Uterus (tissue), 3 donors: ENCODE measurements at regions not wholly inside any gene's neighbourhood (a gene's known extent, or its start where the extent isn't known, plus 50 kb on each side); places are given as distances from the start of the nearest gene placed in this dataset.

Source experiments
- DNase-seq, 2 donors: peaks; one replicate each; pipeline ENCODE4 v3.0.0-alpha.2; 2019 to 2020
- H3K27ac ChIP-seq, 2 donors: fragments of 200-600 bp; sonication (generic); 1 replicate in 1 of 2; 2 replicates in 1 of 2; pipeline ENCODE4 v1.5.1; 2016 to 2018
- H3K27me3 ChIP-seq, 2 donors: fragments of 200-600 bp; sonication (generic); one replicate each; pipeline ENCODE4 v1.5.1; 2018 to 2019; ENCODE audit warnings: control low read depth in 1 of 2
- H3K36me3 ChIP-seq, 2 donors: fragments of 200-600 bp; sonication (generic); one replicate each; pipeline ENCODE4 v1.5.1; 2019; ENCODE audit warnings: control low read depth in 1 of 2
- H3K4me1 ChIP-seq, 2 donors: fragments of 200-600 bp; sonication (generic); one replicate each; pipeline ENCODE4 v1.5.1; 2018 to 2019; ENCODE audit warnings: control low read depth in 1 of 2
- H3K4me3 ChIP-seq, 2 donors: fragments of 200-600 bp; sonication (generic); 1 replicate in 1 of 2; 2 replicates in 1 of 2; pipeline ENCODE4 v1.5.1; 2018 to 2019; ENCODE audit warnings: mild to moderate bottlenecking in 1 of 2
- H3K9me3 ChIP-seq, 2 donors: fragments of 200-600 bp; sonication (generic); one replicate each; pipeline ENCODE4 v1.5.1; 2019; ENCODE audit warnings: control low read depth in 1 of 2
- CTCF ChIP-seq, 4 experiments: fragments of 200-600 bp in 2 of 4; fragments of 450-650 bp in 2 of 4; sonication (generic) in 2 of 4; IDR thresholded peaks; one replicate each; pipeline ENCODE4 v1.5.1; 2016 to 2019; ENCODE audit warnings: antibody characterized with exemption in 4 of 4, mild to moderate bottlenecking in 2 of 4, moderate library complexity in 1 of 4
- POLR2A ChIP-seq, 2 donors: fragments of 450-650 bp; IDR thresholded peaks; one replicate each; pipeline ENCODE4 v1.6.1; 2016; ENCODE audit warnings: antibody characterized with exemption in 2 of 2, mild to moderate bottlenecking in 1 of 2, moderate library complexity in 1 of 2
- intact Hi-C: fragments of 100-400 bp; cut with DNase I; formaldehyde crosslinking; loops from one replicate; pipeline ENCODE4 v1.15.1; 2023; ENCODE audit warnings: low total_unique reads
- donor health status: DM: yes; HTN: yes; CAD: no.

GRCh38 chr1:115565353-115565752 lies 76.4 kb upstream of the VANGL1 start:
- DNase-seq: no peak
- intact Hi-C loops: no loop called here

GRCh38 chr1:115564201-115564600 lies 77.6 kb upstream of the VANGL1 start:
- Histone ChIP-seq H3K27me3 (peaks cover 0 to 7% of the 10 kb centered on the region in 2 donors), H3K27ac (no peak overlapping the region), H3K4me3 (no peak overlapping the region), H3K4me1 (no peaks in the 10 kb centered on the region), H3K9me3 (peaks cover 0 to 4% of the 10 kb centered on the region in 2 donors), H3K36me3 (no peaks in the 10 kb centered on the region)
- no peak for DNase-seq
- TF ChIP-seq POLR2A (IDR thresholded peaks at IDR 0.05) (no peak), CTCF (IDR thresholded peaks at IDR 0.05) (no peak)
- intact Hi-C loops: no loop called here

More at GRCh38 chr1:115565353-115565752, 76.4 kb upstream of the VANGL1 start:
- no peaks in the 10 kb centered on the region for H3K36me3 ChIP-seq
- no peak overlapping the region for H3K4me3 ChIP-seq
- TF ChIP-seq CTCF (IDR thresholded peaks at IDR 0.05) (no peak), POLR2A (IDR thresholded peaks at IDR 0.05) (no peak)
- H3K27ac ChIP-seq: no peak overlapping the region
- H3K4me1 ChIP-seq: no peaks in the 10 kb centered on the region
- H3K9me3 ChIP-seq: peaks cover 0 to 4% of the 10 kb centered on the region in 2 donors
- H3K27me3 ChIP-seq: peaks cover 0 to 7% of the 10 kb centered on the region in 2 donors

GRCh38 chr1:115560027-115560426 lies 81.7 kb upstream of the VANGL1 start:
- intact Hi-C loops: no loop called here
- H3K27me3 ChIP-seq: peaks cover 0 to 7% of the 10 kb centered on the region in 2 donors

GRCh38 chr1:115558275-115558674 lies 83.5 kb upstream of the VANGL1 start:
- no peak for DNase-seq
- no peaks in the 10 kb centered on the region for H3K9me3 ChIP-seq
- no peaks in the 10 kb centered on the region for H3K36me3 ChIP-seq
- H3K4me1 ChIP-seq: no peaks in the 10 kb centered on the region
- H3K27me3 ChIP-seq: peaks cover 0 to 7% of the 10 kb centered on the region in 2 donors
- intact Hi-C loops: no loop called here
- no peak overlapping the region for H3K27ac ChIP-seq
- H3K4me3 ChIP-seq: no peak overlapping the region
- no peak for TF ChIP-seq CTCF (IDR thresholded peaks at IDR 0.05)
- no peak for TF ChIP-seq POLR2A (IDR thresholded peaks at IDR 0.05)

More at GRCh38 chr1:115560027-115560426, 81.7 kb upstream of the VANGL1 start:
- Histone ChIP-seq H3K27ac (no peak overlapping the region), H3K9me3 (no peaks in the 10 kb centered on the region), H3K4me1 (no peaks in the 10 kb centered on the region), H3K4me3 (no peak overlapping the region), H3K36me3 (no peaks in the 10 kb centered on the region)
- no peak for DNase-seq
- TF ChIP-seq POLR2A (IDR thresholded peaks at IDR 0.05) (no peak), CTCF (IDR thresholded peaks at IDR 0.05) (no peak)

- no peaks in the 10 kb centered on the region for H3K9me3 ChIP-seq
- no peak for DNase-seq
- no peaks in the 10 kb centered on the region for H3K36me3 ChIP-seq
- H3K4me1 ChIP-seq: no peaks in the 10 kb centered on the region
- peaks cover 0 to under 1% of the 10 kb centered on the region in 2 donors for H3K27me3 ChIP-seq
- intact Hi-C loops: no loop called here
- no peak overlapping the region for H3K27ac ChIP-seq
- TF ChIP-seq CTCF (IDR thresholded peaks at IDR 0.05): no peak
- TF ChIP-seq POLR2A (IDR thresholded peaks at IDR 0.05): no peak
- H3K4me3 ChIP-seq: no peak overlapping the region
These were observed 84.1 kb upstream of the VANGL1 start for GRCh38 chr1:115557715-115558114.
